B cell (primary cell): ENCODE measurements at regions not wholly inside any gene's neighbourhood (a gene's known extent, or its start where the extent isn't known, plus 50 kb on each side); places are given as distances from the start of the nearest gene placed in this dataset.

Experiments used
- ATAC-seq: fragments of 200-7000 bp; cut with Tn5 transposase; one replicate; pipeline ENCODE4 v1.10.0; 2021; ENCODE audit warnings: low read depth, mild to moderate bottlenecking, moderate number of reproducible peaks, moderate library complexity
- CTCF ChIA-PET: fragments of 350-600 bp; sonication (Branson Sonifier 250); formaldehyde crosslinking; loops from one replicate; lab custom pipeline; 2021; ENCODE audit warnings: antibody characterized with exemption, inconsistent platforms; lab: Charles Lee
- POLR2A ChIA-PET: fragments of 350-600 bp; sonication (Branson Sonifier 250); formaldehyde crosslinking; loops from one replicate; lab custom pipeline; 2021; ENCODE audit warnings: antibody characterized with exemption; lab: Charles Lee
- DNase-seq: peaks from one replicate; pipeline ENCODE4 v3.0.0; 2013
- H2AFZ ChIP-seq: 2 replicates; pipeline ENCODE4 v1.6.1; 2012; ENCODE audit warnings: mild to moderate bottlenecking, low read depth, low read length; ENCODE audit not compliant: insufficient read depth, poor library complexity, severe bottlenecking
- H3K27ac ChIP-seq, 2 donors: 1 replicate in 1 of 2; 2 replicates in 1 of 2; pipeline ENCODE4 v1.5.1; 2012 to 2013; ENCODE audit warnings: low read length in 2 of 2, mild to moderate bottlenecking in 2 of 2, moderate library complexity in 1 of 2
- H3K27me3 ChIP-seq, 4 experiments: fragments of 200-600 bp in 1 of 4; sonication (generic) in 1 of 4; replicated peaks in 1 of 4; 1 replicate in 2 of 4; 2 replicates in 2 of 4; pipeline versions ENCODE4 v1.6.1 to v1.7.0; 2013 to 2016; ENCODE audit warnings: low read length in 3 of 4, mild to moderate bottlenecking in 2 of 4, mixed read lengths in 1 of 4, moderate library complexity in 1 of 4; ENCODE audit not compliant: insufficient read depth in 4 of 4, control insufficient read depth in 3 of 4; ENCODE audit errors: control extremely low read depth in 1 of 4
- H3K36me3 ChIP-seq, 2 experiments: replicated peaks in 1 of 2; 1 replicate in 1 of 2; 2 replicates in 1 of 2; pipeline versions ENCODE4 v1.6.1 to v1.7.1; 2013; ENCODE audit warnings: low read length in 1 of 2; ENCODE audit not compliant: insufficient read depth in 2 of 2, control insufficient read depth in 1 of 2; ENCODE audit errors: control extremely low read depth in 1 of 2, extremely low read depth in 1 of 2
- H3K4me1 ChIP-seq, 2 donors: fragments of 200-600 bp in 1 of 2; sonication (generic) in 1 of 2; 1 replicate in 1 of 2; 2 replicates in 1 of 2; pipeline versions ENCODE4 v1.5.1 to v1.6.1; 2013 to 2017; ENCODE audit warnings: low read length in 2 of 2; ENCODE audit not compliant: control insufficient read depth in 2 of 2, insufficient read depth in 2 of 2
- H3K4me2 ChIP-seq: replicated peaks from 2 replicates; pipeline ENCODE3; 2012; ENCODE audit warnings: mild to moderate bottlenecking, low read depth, low read length; ENCODE audit not compliant: poor library complexity, severe bottlenecking
- H3K4me3 ChIP-seq, 5 experiments: fragments of 200-600 bp in 1 of 5; sonication (generic) in 1 of 5; 1 replicate in 3 of 5; 2 replicates in 2 of 5; pipeline versions ENCODE4 v1.5.1 to v1.7.0; 2011 to 2016; ENCODE audit warnings: low read length in 4 of 5, mild to moderate bottlenecking in 4 of 5, low read depth in 2 of 5, control low read depth in 1 of 5, moderate library complexity in 1 of 5; ENCODE audit not compliant: insufficient read depth in 1 of 5; ENCODE audit errors: control extremely low read depth in 1 of 5, extremely low read depth in 1 of 5
- H3K79me2 ChIP-seq: fragments of 200-600 bp; sonication (generic); one replicate; pipeline ENCODE4 v1.6.0; 2016; ENCODE audit warnings: low read length; ENCODE audit not compliant: control insufficient read depth, insufficient read depth
- H3K9ac ChIP-seq: fragments of 200-600 bp; sonication (generic); 2 replicates; pipeline ENCODE4 v1.6.1; 2017; ENCODE audit warnings: mild to moderate bottlenecking, low read length, moderate library complexity
- H3K9me3 ChIP-seq, 3 donors: one replicate each; pipeline versions ENCODE4 v1.6.1 to v1.7.1; 2013; ENCODE audit warnings: low read length in 2 of 3; ENCODE audit not compliant: control insufficient read depth in 2 of 3, insufficient read depth in 1 of 3; ENCODE audit errors: control extremely low read depth in 1 of 3
- H4K20me1 ChIP-seq: 2 replicates; pipeline ENCODE4 v1.6.0; 2012; ENCODE audit warnings: mild to moderate bottlenecking, low read length; ENCODE audit not compliant: insufficient read depth, control insufficient read depth, poor library complexity, severe bottlenecking
- H3K27ac Mint-ChIP-seq: one replicate; pipeline ENCODE4 v1.8.0; 2021; ENCODE audit warnings: mixed read lengths
- H3K27me3 Mint-ChIP-seq: one replicate; pipeline ENCODE4 v1.8.0; 2021; ENCODE audit warnings: mixed read lengths
- H3K4me1 Mint-ChIP-seq: one replicate; pipeline ENCODE4 v1.8.0; 2021; ENCODE audit warnings: mixed read lengths
- H3K4me3 Mint-ChIP-seq: one replicate; pipeline ENCODE4 v1.8.0; 2021; ENCODE audit warnings: mixed read lengths
- H3K9me3 Mint-ChIP-seq: one replicate; pipeline ENCODE4 v1.8.0; 2022; ENCODE audit warnings: mixed read lengths; ENCODE audit not compliant: insufficient read depth
- CTCF ChIP-seq: fragments of 200-600 bp; IDR thresholded peaks from one replicate; pipeline ENCODE4 v1.8.0; 2022; ENCODE audit warnings: antibody characterized with exemption, mild to moderate bottlenecking
- EZH2 ChIP-seq: IDR thresholded peaks from 2 replicates; pipeline ENCODE4 v1.6.1; 2012; ENCODE audit warnings: borderline replicate concordance, low read depth, mild to moderate bottlenecking, moderate library complexity, low read length; ENCODE audit not compliant: insufficient read depth, poor library complexity, severe bottlenecking
- WGBS: methylation state at CpG from one replicate; pipeline ENCODE4 v1.1.5; 2013; ENCODE audit warnings: missing lambda C conversion rate; ENCODE audit not compliant: insufficient coverage; 5-methylcytosine and 5-hydroxymethylcytosine counted together
- intact Hi-C: fragments of 100-400 bp; cut with micrococcal nuclease; formaldehyde crosslinking; loops from one replicate; pipeline ENCODE4 v1.10.0; 2022

- no peaks in the 10 kb centered on the region for H3K4me1 Mint-ChIP-seq
- Histone ChIP-seq H3K9ac (no peak overlapping the region), H3K4me3 (no peak overlapping the region), H2AFZ (no peak overlapping the region), H3K4me2 (no peak overlapping the region), H3K27me3 (no peaks in the 10 kb centered on the region), H3K36me3 (no peaks in the 10 kb centered on the region), H3K9me3 (no peaks in the 10 kb centered on the region), H3K79me2 (no peaks in the 10 kb centered on the region), H4K20me1 (no peaks in the 10 kb centered on the region), H3K27ac (no peak overlapping the region), H3K4me1 (no peaks in the 10 kb centered on the region)
- peaks cover 4% of the 10 kb centered on the region for H3K9me3 Mint-ChIP-seq
- ATAC-seq (no peak), DNase-seq (no peak)
- ChIA-PET CTCF (no interaction called here), POLR2A (no interaction called here)
- TF ChIP-seq EZH2 (no peak), CTCF (no peak)
- H3K27ac Mint-ChIP-seq: no peak overlapping the region
- H3K4me3 Mint-ChIP-seq: no peak overlapping the region
- intact Hi-C loops: no loop called here
- H3K27me3 Mint-ChIP-seq: no peaks in the 10 kb centered on the region
- WGBS: no CpG with 5 or more reads among the region's 2 CpGs
Measured at GRCh38 chr13:63323441-63323840, 1907.8 kb upstream of the PCDH20 start.

- intact Hi-C loops: no loop called here
- CTCF ChIA-PET: no interaction called here
- no peaks in the 10 kb centered on the region for H3K27me3 Mint-ChIP-seq
- Histone ChIP-seq H3K9ac (no peak overlapping the region), H3K36me3 (no peaks in the 10 kb centered on the region), H3K27me3 (no peaks in the 10 kb centered on the region), H3K9me3 (peaks cover 0 to 1% (median 0%) of the 10 kb centered on the region in 3 donors), H3K27ac (no peak overlapping the region), H2AFZ (no peak overlapping the region), H4K20me1 (no peaks in the 10 kb centered on the region), H3K4me3 (no peak overlapping the region), H3K4me2 (no peak overlapping the region), H3K4me1 (no peaks in the 10 kb centered on the region), H3K79me2 (no peaks in the 10 kb centered on the region)
- ATAC-seq (no peak), DNase-seq (no peak)
- H3K9me3 Mint-ChIP-seq: peaks cover 5% of the 10 kb centered on the region
- POLR2A ChIA-PET: no interaction called here
- H3K4me1 Mint-ChIP-seq: no peaks in the 10 kb centered on the region
- H3K27ac Mint-ChIP-seq: no peak overlapping the region
- H3K4me3 Mint-ChIP-seq: no peak overlapping the region
- TF ChIP-seq CTCF (no peak), EZH2 (no peak)
- 88% methylated on average over 1 of the region's 1 CpG for WGBS
Measured at GRCh38 chr13:63311587-63311986, 1895.9 kb upstream of the PCDH20 start.
